Right lobe of liver (tissue), 4 donors: ENCODE measurements at regions not wholly inside any gene's neighbourhood (a gene's known extent, or its start where the extent isn't known, plus 50 kb on each side); places are given as distances from the start of the nearest gene placed in this dataset.

Experiments
- POLR2A ChIP-seq: fragments of 450-650 bp; IDR thresholded peaks from one replicate; pipeline ENCODE4 v1.6.1; 2017; ENCODE audit warnings: antibody characterized with exemption, mild to moderate bottlenecking
- TF ChIP-seq, protein P1 (sequence below), 4 donors: fragments of 200-600 bp in 3 of 4; fragments of 450-650 bp in 1 of 4; IDR thresholded peaks; one replicate each; pipeline versions ENCODE4 v1.5.1 to v1.8.0; 2016 to 2022; ENCODE audit warnings: antibody characterized with exemption in 4 of 4, mild to moderate bottlenecking in 2 of 4
- donor health status: DM: no; HTN: no; CAD: no.
- donor health status: DM: no; HTN: no; CAD: no.
- donor health status: DM: no; HTN: yes; CAD: no.

- TF ChIP-seq, protein P1, sequence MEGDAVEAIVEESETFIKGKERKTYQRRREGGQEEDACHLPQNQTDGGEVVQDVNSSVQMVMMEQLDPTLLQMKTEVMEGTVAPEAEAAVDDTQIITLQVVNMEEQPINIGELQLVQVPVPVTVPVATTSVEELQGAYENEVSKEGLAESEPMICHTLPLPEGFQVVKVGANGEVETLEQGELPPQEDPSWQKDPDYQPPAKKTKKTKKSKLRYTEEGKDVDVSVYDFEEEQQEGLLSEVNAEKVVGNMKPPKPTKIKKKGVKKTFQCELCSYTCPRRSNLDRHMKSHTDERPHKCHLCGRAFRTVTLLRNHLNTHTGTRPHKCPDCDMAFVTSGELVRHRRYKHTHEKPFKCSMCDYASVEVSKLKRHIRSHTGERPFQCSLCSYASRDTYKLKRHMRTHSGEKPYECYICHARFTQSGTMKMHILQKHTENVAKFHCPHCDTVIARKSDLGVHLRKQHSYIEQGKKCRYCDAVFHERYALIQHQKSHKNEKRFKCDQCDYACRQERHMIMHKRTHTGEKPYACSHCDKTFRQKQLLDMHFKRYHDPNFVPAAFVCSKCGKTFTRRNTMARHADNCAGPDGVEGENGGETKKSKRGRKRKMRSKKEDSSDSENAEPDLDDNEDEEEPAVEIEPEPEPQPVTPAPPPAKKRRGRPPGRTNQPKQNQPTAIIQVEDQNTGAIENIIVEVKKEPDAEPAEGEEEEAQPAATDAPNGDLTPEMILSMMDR (IDR thresholded peaks at IDR 0.05) = no peak
- TF ChIP-seq POLR2A = no peak
These were observed 202.4 kb upstream of the PDGFD start for GRCh38 chr11:104366321-104366734.
